ENCODE measurements at regions not wholly inside any gene's neighbourhood (a gene's known extent, or its start where the extent isn't known, plus 50 kb on each side); places are given as distances from the start of the nearest gene placed in this dataset.

GRCh38 chr1:72648465-72648864, 366.1 kb upstream of the NEGR1 start:
- no peak overlapping the region for H3K4me3 Mint-ChIP-seq
- no peaks in the 10 kb centered on the region for H3K36me3 ChIP-seq (replicated peaks in 1 of 2; ENCODE audit: control insufficient read depth in 1 of 2, insufficient read depth in 2 of 2, low read length in 2 of 2)
- H4K20me1 ChIP-seq (ENCODE audit: insufficient read depth, low read length): no peaks in the 10 kb centered on the region
- H3K27me3 Mint-ChIP-seq (ENCODE audit: low read depth in 3 of 3): peaks cover 0 to 2% (median 2%) of the 10 kb centered on the region in 3 donors
- no peak overlapping the region for H3K9ac ChIP-seq (ENCODE audit: insufficient read depth, low read length, poor library complexity, severe bottlenecking)
- intact Hi-C loops (cut with micrococcal nuclease): no loop called here
- H2AFZ ChIP-seq (ENCODE audit: insufficient read depth, low read depth, low read length, poor library complexity, severe bottlenecking): no peak overlapping the region
- no peaks in the 10 kb centered on the region for H3K4me1 ChIP-seq (ENCODE audit: control insufficient read depth in 1 of 2, insufficient read depth in 2 of 2, low read length in 2 of 2)
- no peaks in the 10 kb centered on the region for H3K4me1 Mint-ChIP-seq
- no peak for TF ChIP-seq CTCF (IDR thresholded peaks at IDR 0.05)
- H3K27ac ChIP-seq (ENCODE audit: low read depth in 1 of 2, low read length in 2 of 2): no peak overlapping the region
- 73% methylated on average over 5 of the region's 5 CpGs for WGBS (ENCODE audit: insufficient coverage)
- H3K36me3 Mint-ChIP-seq: no peaks in the 10 kb centered on the region
- peaks cover 0 to 11% (median 6%) of the 10 kb centered on the region in 7 donors for H3K9me3 Mint-ChIP-seq
- no peak overlapping the region for H3K4me3 ChIP-seq (replicated peaks in 1 of 3; ENCODE audit: low read depth in 2 of 3, low read length in 3 of 3)
- H3K4me2 ChIP-seq (replicated peaks; ENCODE audit: extremely low read depth, low read length, poor library complexity, severe bottlenecking): no peak overlapping the region
- DNase-seq: peak in 1 of 3 donors; percentile 1
- no peak overlapping the region for H3K27ac Mint-ChIP-seq
- H3K79me2 ChIP-seq (ENCODE audit: insufficient read depth, low read length): no peaks in the 10 kb centered on the region
- H3K9me3 ChIP-seq (replicated peaks in 1 of 2; ENCODE audit: control insufficient read depth in 1 of 2, insufficient read depth in 1 of 2, low read length in 2 of 2): peaks cover 0 to 10% of the 10 kb centered on the region in 2 donors
- no peaks in the 10 kb centered on the region for H3K27me3 ChIP-seq (ENCODE audit: control insufficient read depth in 2 of 2, insufficient read depth in 2 of 2, low read length in 2 of 2)

GRCh38 chr1:72643142-72643541, 360.8 kb upstream of the NEGR1 start:
- H3K27me3 Mint-ChIP-seq (ENCODE audit: low read depth in 3 of 3): peaks cover 0 to 3% (median 2%) of the 10 kb centered on the region in 3 donors
- peaks cover 5% of the 10 kb centered on the region for H3K4me1 Mint-ChIP-seq
- H3K4me3 Mint-ChIP-seq: no peak overlapping the region
- no peaks in the 10 kb centered on the region for H3K36me3 ChIP-seq (replicated peaks in 1 of 2; ENCODE audit: control insufficient read depth in 1 of 2, insufficient read depth in 2 of 2, low read length in 2 of 2)
- no peak for DNase-seq
- no CpG with 5 or more reads among the region's 2 CpGs for WGBS (ENCODE audit: insufficient coverage)
- peaks cover 0 to 2% of the 10 kb centered on the region in 2 donors for H3K36me3 Mint-ChIP-seq
- peaks cover 7 to 8% of the 10 kb centered on the region in 2 donors for H3K9me3 ChIP-seq (replicated peaks in 1 of 2; ENCODE audit: control insufficient read depth in 1 of 2, insufficient read depth in 1 of 2, low read length in 2 of 2)
- H3K27ac ChIP-seq (ENCODE audit: low read depth in 1 of 2, low read length in 2 of 2): no peak overlapping the region
- no peak overlapping the region for H3K4me2 ChIP-seq (replicated peaks; ENCODE audit: extremely low read depth, low read length, poor library complexity, severe bottlenecking)
- no peak for TF ChIP-seq CTCF (IDR thresholded peaks at IDR 0.05)
- intact Hi-C loops (cut with micrococcal nuclease): no loop called here
- H3K9me3 Mint-ChIP-seq: peaks cover 5 to 21% (median 10%) of the 10 kb centered on the region in 7 donors
- no peak overlapping the region for H3K27ac Mint-ChIP-seq
- no peak overlapping the region for H2AFZ ChIP-seq (ENCODE audit: insufficient read depth, low read depth, low read length, poor library complexity, severe bottlenecking)
- H3K9ac ChIP-seq (ENCODE audit: insufficient read depth, low read length, poor library complexity, severe bottlenecking): no peak overlapping the region
- no peaks in the 10 kb centered on the region for H4K20me1 ChIP-seq (ENCODE audit: insufficient read depth, low read length)
- no peaks in the 10 kb centered on the region for H3K79me2 ChIP-seq (ENCODE audit: insufficient read depth, low read length)
- H3K4me1 ChIP-seq (ENCODE audit: control insufficient read depth in 1 of 2, insufficient read depth in 2 of 2, low read length in 2 of 2): no peaks in the 10 kb centered on the region
- H3K27me3 ChIP-seq (ENCODE audit: control insufficient read depth in 2 of 2, insufficient read depth in 2 of 2, low read length in 2 of 2): no peaks in the 10 kb centered on the region
- no peak overlapping the region for H3K4me3 ChIP-seq (replicated peaks in 1 of 3; ENCODE audit: low read depth in 2 of 3, low read length in 3 of 3)
